Left ventricle myocardium superior (tissue), 1 donor: ENCODE measurements at regions not wholly inside any gene's neighbourhood (a gene's known extent, or its start where the extent isn't known, plus 50 kb on each side); places are given as distances from the start of the nearest gene placed in this dataset.
A peak's percentile ranks its signal among the peaks of the same experiment; 100 is the strongest.

ENCODE experiments used
- ATAC-seq: fragments of 200-7000 bp; cut with Tn5 transposase; one replicate; pipeline ENCODE4 v1.9.1; 2020; ENCODE audit warnings: mild to moderate bottlenecking, moderate library complexity
- DNase-seq: peaks from one replicate; pipeline ENCODE4 v3.0.0-alpha.2; 2020
- intact Hi-C: fragments of 100-400 bp; cut with micrococcal nuclease; formaldehyde crosslinking; loops from one replicate; pipeline ENCODE4 v1.11.0; 2022
- donor health status: DM: no; HTN: yes; CAD: no; lungs with severe emphysema.

GRCh38 chr3:24810881-24811280 lies 316.2 kb upstream of the THRB start:
- ATAC-seq: no peak
- no peak for DNase-seq
- intact Hi-C loops: no loop called here

- DNase-seq (no peak), ATAC-seq (no peak)
- intact Hi-C loops: no loop called here
Observed at GRCh38 chr3:24812116-24812515, 317.5 kb upstream of the THRB start.

GRCh38 chr3:24818055-24818454 lies 323.4 kb upstream of the THRB start:
- no peak for DNase-seq
- ATAC-seq: no peak
- intact Hi-C loops: no loop called here

GRCh38 chr3:24828011-24828410 lies 333.4 kb upstream of the THRB start:
- DNase-seq: no peak
- no peak for ATAC-seq
- intact Hi-C loops: no loop called here

GRCh38 chr3:24828551-24828950 lies 333.9 kb upstream of the THRB start:
- intact Hi-C loops: no loop called here
- ATAC-seq (no peak), DNase-seq (no peak)

GRCh38 chr3:24829011-24829581 lies 334.4 kb upstream of the THRB start:
- intact Hi-C loops: no loop called here
- peak; percentile 97 for ATAC-seq
- peak; percentile 73 for DNase-seq

- DNase-seq (peak; percentile 30), ATAC-seq (peak; percentile 74)
- intact Hi-C loops: no loop called here
Observed at GRCh38 chr3:24829629-24830229, 335.1 kb upstream of the THRB start.

- ATAC-seq (peak; percentile 23), DNase-seq (peak; percentile 30)
- intact Hi-C loops: no loop called here
Observed at GRCh38 chr3:24830230-24831152, 335.8 kb upstream of the THRB start.

- intact Hi-C loops: no loop called here
- ATAC-seq: no peak
- DNase-seq: no peak
Observed at GRCh38 chr3:24831221-24831620, 336.6 kb upstream of the THRB start.

- intact Hi-C loops: no loop called here
- ATAC-seq (no peak), DNase-seq (no peak)
Observed at GRCh38 chr3:24832891-24833290, 338.2 kb upstream of the THRB start.

- DNase-seq (no peak), ATAC-seq (no peak)
- intact Hi-C loops: no loop called here
Observed at GRCh38 chr3:24834442-24834841, 339.8 kb upstream of the THRB start.

- ATAC-seq (no peak), DNase-seq (no peak)
- intact Hi-C loops: no loop called here
Observed at GRCh38 chr3:24835510-24835909, 340.9 kb upstream of the THRB start.

- DNase-seq (no peak), ATAC-seq (no peak)
- intact Hi-C loops: no loop called here
Observed at GRCh38 chr3:24837601-24838000, 343.0 kb upstream of the THRB start.

GRCh38 chr3:24838533-24838932 lies 343.9 kb upstream of the THRB start:
- ATAC-seq (no peak), DNase-seq (no peak)
- intact Hi-C loops: no loop called here

- DNase-seq (no peak), ATAC-seq (no peak)
- intact Hi-C loops: no loop called here
Observed at GRCh38 chr3:24843955-24844354, 349.3 kb upstream of the THRB start.

- intact Hi-C loops: no loop called here
- DNase-seq (no peak), ATAC-seq (no peak)
Observed at GRCh38 chr3:24845524-24846155, 351.0 kb upstream of the THRB start.

GRCh38 chr3:24846286-24846860 lies 351.7 kb upstream of the THRB start:
- ATAC-seq: no peak
- no peak for DNase-seq
- intact Hi-C loops: no loop called here

- DNase-seq: no peak
- no peak for ATAC-seq
- intact Hi-C loops: no loop called here
Observed at GRCh38 chr3:24850245-24850644, 355.6 kb upstream of the THRB start.

- DNase-seq: no peak
- ATAC-seq: no peak
- intact Hi-C loops: no loop called here
Observed at GRCh38 chr3:24853685-24854490, 359.2 kb upstream of the THRB start.
